ENCODE measurements at regions not wholly inside any gene's neighbourhood (a gene's known extent, or its start where the extent isn't known, plus 50 kb on each side); places are given as distances from the start of the nearest gene placed in this dataset.

DNA sequence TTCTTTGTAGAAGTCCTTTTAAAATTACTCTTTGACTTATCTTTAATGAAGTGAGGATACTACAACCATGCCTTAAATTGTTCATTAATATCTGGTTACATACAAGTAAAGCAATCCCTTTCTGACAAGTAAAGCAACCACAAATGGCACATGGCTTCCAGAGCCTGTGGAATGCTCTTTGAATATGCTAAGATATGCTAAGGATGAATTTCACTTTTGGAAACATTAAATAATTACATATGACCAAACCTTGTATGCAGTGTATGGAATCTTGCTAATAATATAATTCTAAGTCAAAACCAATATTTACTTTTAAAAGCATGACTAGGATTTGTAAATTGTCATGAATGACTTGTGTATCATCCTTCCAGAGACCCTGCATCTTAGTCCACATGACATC is 1711.2 kb upstream of the CELF4 start:
- no peak for DNase-seq (ENCODE audit: low read depth)
- no peak overlapping the region for H3K4me3 ChIP-seq (ENCODE audit: low read depth, low read length)
- TF ChIP-seq, protein P1, sequence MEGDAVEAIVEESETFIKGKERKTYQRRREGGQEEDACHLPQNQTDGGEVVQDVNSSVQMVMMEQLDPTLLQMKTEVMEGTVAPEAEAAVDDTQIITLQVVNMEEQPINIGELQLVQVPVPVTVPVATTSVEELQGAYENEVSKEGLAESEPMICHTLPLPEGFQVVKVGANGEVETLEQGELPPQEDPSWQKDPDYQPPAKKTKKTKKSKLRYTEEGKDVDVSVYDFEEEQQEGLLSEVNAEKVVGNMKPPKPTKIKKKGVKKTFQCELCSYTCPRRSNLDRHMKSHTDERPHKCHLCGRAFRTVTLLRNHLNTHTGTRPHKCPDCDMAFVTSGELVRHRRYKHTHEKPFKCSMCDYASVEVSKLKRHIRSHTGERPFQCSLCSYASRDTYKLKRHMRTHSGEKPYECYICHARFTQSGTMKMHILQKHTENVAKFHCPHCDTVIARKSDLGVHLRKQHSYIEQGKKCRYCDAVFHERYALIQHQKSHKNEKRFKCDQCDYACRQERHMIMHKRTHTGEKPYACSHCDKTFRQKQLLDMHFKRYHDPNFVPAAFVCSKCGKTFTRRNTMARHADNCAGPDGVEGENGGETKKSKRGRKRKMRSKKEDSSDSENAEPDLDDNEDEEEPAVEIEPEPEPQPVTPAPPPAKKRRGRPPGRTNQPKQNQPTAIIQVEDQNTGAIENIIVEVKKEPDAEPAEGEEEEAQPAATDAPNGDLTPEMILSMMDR (IDR thresholded peaks at IDR 0.05; ENCODE audit: insufficient read depth, low read depth, low read length) = no peak

DNA sequence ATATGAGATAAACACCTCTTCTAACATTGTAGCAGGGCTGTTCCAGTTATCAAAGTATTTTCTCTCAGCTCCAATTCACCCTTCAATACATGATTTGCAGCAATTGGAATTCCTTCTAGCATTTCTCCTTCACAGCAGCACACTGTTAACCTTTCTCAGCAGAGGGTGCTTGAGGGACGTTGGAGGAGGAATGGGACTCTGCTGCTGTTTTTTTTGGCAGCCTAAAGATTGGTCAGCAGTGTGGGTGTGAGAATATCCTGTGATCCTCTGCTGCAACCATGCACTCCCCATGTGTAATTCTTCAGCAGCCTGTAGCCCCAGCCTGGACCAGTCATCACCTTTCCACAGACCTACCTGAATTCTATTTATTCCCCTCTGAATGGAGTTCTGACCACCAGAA is 1708.9 kb upstream of the CELF4 start:
- TF ChIP-seq, protein P1 (IDR thresholded peaks at IDR 0.05; ENCODE audit: insufficient read depth, low read depth, low read length) = no peak
- no peak for DNase-seq (ENCODE audit: low read depth)
- no peak overlapping the region for H3K4me3 ChIP-seq (ENCODE audit: low read depth, low read length)

DNA sequence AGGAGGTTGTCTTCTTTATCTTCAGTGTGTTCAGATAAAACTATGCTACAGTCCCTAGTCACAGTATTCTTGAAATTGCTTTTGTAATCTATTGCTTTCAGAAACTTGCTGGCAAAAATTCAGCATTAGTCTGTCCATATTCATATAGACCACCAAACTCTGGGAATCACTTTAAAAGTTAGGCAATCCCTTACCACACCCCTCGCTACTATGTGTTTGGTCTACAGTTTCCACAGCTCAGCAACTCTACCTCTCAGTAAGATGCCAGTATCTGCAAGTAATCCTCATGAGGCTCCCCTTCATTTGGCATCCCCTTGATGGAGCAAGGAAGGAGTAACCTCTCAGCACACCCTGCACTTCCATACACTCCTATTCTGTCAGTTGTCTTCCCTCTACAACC is 1706.6 kb upstream of the CELF4 start:
- no peak overlapping the region for H3K4me3 ChIP-seq (ENCODE audit: low read depth, low read length)
- DNase-seq (ENCODE audit: low read depth) = no peak
- TF ChIP-seq, protein P1 (IDR thresholded peaks at IDR 0.05; ENCODE audit: insufficient read depth, low read depth, low read length) = no peak

DNA sequence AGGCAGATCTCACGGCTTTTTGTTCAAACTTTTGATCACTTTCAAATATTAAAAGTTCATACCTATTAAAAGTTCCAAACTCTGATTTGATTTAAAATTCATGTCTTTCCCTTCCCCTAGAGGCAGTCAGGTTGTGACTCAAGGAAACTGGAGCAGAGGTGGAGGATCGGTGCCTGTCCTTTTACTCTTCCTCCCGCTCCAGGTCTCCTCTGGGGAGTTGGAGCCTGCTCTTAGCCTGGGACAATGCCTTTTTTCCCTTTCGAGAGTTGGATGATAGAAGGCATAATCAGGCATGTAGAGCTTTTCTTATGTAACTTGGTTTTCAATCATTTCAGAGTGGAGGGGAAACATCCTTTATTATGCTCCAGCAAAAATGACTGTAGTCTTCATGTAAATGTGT is 1706.1 kb upstream of the CELF4 start:
- TF ChIP-seq, protein P1 (IDR thresholded peaks at IDR 0.05; ENCODE audit: insufficient read depth, low read depth, low read length) = no peak
- H3K4me3 ChIP-seq (ENCODE audit: low read depth, low read length) = no peak overlapping the region
- no peak for DNase-seq (ENCODE audit: low read depth)

DNA sequence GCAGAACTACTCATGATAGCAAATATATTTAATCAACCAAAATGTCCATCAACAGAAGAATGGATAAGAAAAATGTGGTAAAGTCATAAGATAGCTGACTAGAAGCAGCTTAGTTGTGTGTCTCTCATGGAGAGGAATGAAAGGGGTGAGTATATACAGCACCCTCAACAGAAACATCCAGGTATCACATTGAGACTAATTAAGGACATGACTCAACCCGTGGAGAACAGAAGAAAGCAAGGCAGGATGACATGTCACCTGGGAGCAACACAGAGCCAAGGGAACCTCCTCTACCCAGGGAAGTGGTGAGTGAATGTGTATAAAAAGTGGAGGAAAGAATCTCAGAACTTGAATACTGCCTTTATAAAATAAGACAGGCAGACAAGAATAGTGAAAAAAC is 1695.0 kb upstream of the CELF4 start:
- H3K4me3 ChIP-seq (ENCODE audit: low read depth, low read length) = no peak overlapping the region
- DNase-seq (ENCODE audit: low read depth) = no peak
- TF ChIP-seq, protein P1 (IDR thresholded peaks at IDR 0.05; ENCODE audit: insufficient read depth, low read depth, low read length) = no peak

DNA sequence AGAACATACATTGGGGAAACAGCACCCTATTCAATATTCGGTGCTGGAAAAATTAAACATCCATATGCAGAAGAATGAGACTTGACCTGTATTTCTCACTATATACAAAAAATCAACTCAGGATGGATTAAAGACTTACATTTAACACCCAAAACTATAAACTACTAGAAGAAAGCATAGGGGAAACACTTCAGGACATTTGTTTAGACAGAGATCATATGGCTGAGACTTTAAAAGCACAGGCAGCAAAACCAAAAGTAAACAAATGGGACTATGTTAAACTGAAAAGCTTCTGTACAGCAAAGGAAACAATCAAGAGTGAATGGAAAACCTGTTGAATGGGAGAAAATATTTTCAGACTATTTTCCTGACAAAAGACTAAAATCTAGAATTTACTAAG is 1694.1 kb upstream of the CELF4 start:
- H3K4me3 ChIP-seq (ENCODE audit: low read depth, low read length) = no peak overlapping the region
- TF ChIP-seq, protein P1 (IDR thresholded peaks at IDR 0.05; ENCODE audit: insufficient read depth, low read depth, low read length) = no peak
- no peak for DNase-seq (ENCODE audit: low read depth)

DNA sequence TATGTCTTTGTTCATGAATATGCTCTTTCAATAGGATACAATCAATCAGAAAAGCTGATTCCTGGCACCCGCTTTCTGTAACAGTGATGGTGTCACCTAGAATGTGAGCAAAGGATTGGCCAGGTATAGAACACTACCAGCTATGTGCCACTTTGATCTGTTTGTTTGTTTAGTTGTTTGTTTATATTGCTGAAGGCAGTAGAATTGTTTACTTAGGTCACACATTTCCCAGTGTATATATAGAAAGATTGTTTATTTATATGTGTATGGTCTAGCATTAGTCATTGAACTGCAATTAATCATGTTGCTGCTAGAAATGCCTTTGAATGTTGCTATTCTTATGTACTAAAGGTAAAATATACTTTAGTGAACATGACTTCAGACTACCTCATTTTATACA is 1678.6 kb upstream of the CELF4 start:
- DNase-seq (ENCODE audit: low read depth) = no peak
- TF ChIP-seq, protein P1 (IDR thresholded peaks at IDR 0.05; ENCODE audit: insufficient read depth, low read depth, low read length) = no peak
- no peak overlapping the region for H3K4me3 ChIP-seq (ENCODE audit: low read depth, low read length)

Measured in fibroblast of villous mesenchyme (primary cell).